K562 (cell line): ENCODE measurements at regions not wholly inside any gene's neighbourhood (a gene's known extent, or its start where the extent isn't known, plus 50 kb on each side); places are given as distances from the start of the nearest gene placed in this dataset.

Source experiments
- ATAC-seq: fragments of 200-7000 bp; cut with Tn5 transposase; 3 replicates; pipeline ENCODE4 v1.9.1; 2020; ENCODE audit warnings: moderate library complexity
- BruUV-seq: library from RNA; stranded (reverse); fragments of 400-500 nt; replicated peaks from 2 replicates; lab custom pipeline; 2021; lab: Mats Ljungman, UMichigan
- CTCF ChIA-PET: fragments of 300-600 bp; formaldehyde crosslinking; extraction: SDS; loops from one replicate; lab custom pipeline; 2021; ENCODE audit warnings: low intra/inter-chr PET ratio; lab: Yijun Ruan, JAX
- POLR2A ChIA-PET: fragments of 300-600, 350-650 bp; sonication (Branson Sonifier 250); formaldehyde crosslinking; extraction: SDS; loops from one replicate; lab custom pipeline; 2021; ENCODE audit warnings: antibody characterized with exemption, inconsistent platforms; lab: Yijun Ruan, JAX
- DNase-seq, 4 experiments: peaks; one replicate each; pipeline versions ENCODE4 v3.0.0 to v3.0.0-alpha.2; 2011 to 2018; ENCODE audit warnings: low spot score in 3 of 4, mixed read lengths in 3 of 4; ENCODE audit errors: extremely low read depth in 1 of 4
- FAIRE-seq: peaks from 2 replicates; lab custom pipeline; 2011; peaks lifted over from hg19 to GRCh38; lab: Jason Lieb, UNC
- H2AFZ ChIP-seq: 2 replicates; pipeline ENCODE4 v1.6.0; 2011; ENCODE audit warnings: low read depth, low read length, control low read depth, inconsistent platforms
- H3K27ac ChIP-seq: fragments of 200-600 bp; 3 replicates; pipeline ENCODE4 v1.8.0; 2011; ENCODE audit warnings: low read depth, mild to moderate bottlenecking, control low read depth, inconsistent platforms, low read length, moderate library complexity, mixed read lengths; ENCODE audit errors: extremely low read depth
- H3K27me3 ChIP-seq, 2 experiments: fragments of 300-600 bp in 1 of 2; 2 replicates in 1 of 2; 3 replicates in 1 of 2; pipeline versions ENCODE4 v1.6.0 to v1.8.0; 2011; ENCODE audit warnings: inconsistent platforms in 2 of 2, low read length in 2 of 2, mild to moderate bottlenecking in 1 of 2, mixed read lengths in 1 of 2, moderate library complexity in 1 of 2; ENCODE audit not compliant: control insufficient read depth in 2 of 2, insufficient read depth in 2 of 2
- H3K36me3 ChIP-seq: fragments of 300-600 bp; 3 replicates; pipeline ENCODE4 v1.8.0; 2011; ENCODE audit warnings: mild to moderate bottlenecking, low read length, inconsistent platforms; ENCODE audit not compliant: control insufficient read depth, insufficient read depth
- H3K4me1 ChIP-seq, 2 experiments: fragments of 200-600 bp in 1 of 2; replicated peaks in 1 of 2; 2 replicates in 1 of 2; 3 replicates in 1 of 2; pipeline versions ENCODE4 v1.5.1 to v1.8.0; 2011; ENCODE audit warnings: inconsistent platforms in 2 of 2, low read length in 2 of 2, mild to moderate bottlenecking in 1 of 2, mixed read lengths in 1 of 2, moderate library complexity in 1 of 2; ENCODE audit not compliant: control insufficient read depth in 2 of 2, insufficient read depth in 2 of 2
- H3K4me2 ChIP-seq: 2 replicates; pipeline ENCODE4 v1.6.1; 2011; ENCODE audit warnings: low read length, control low read depth, inconsistent platforms, mixed read lengths; ENCODE audit not compliant: insufficient read depth
- H3K4me3 ChIP-seq: fragments of 200-600 bp; sonication (generic), shearing (Covaris generic); 2 replicates; pipeline ENCODE4 v1.5.1; 2016; ENCODE audit warnings: control low read depth, inconsistent platforms
- H3K79me2 ChIP-seq: fragments of 200-600 bp; 3 replicates; pipeline ENCODE4 v1.8.0; 2011; ENCODE audit warnings: low read length, inconsistent platforms; ENCODE audit not compliant: control insufficient read depth, insufficient read depth
- H3K9ac ChIP-seq, 2 experiments: 2 replicates each; pipeline versions ENCODE4 v1.6.0 to v1.6.1; 2011; ENCODE audit warnings: low read depth in 2 of 2, low read length in 2 of 2, control low read depth in 1 of 2, inconsistent platforms in 1 of 2, mild to moderate bottlenecking in 1 of 2, mixed read lengths in 1 of 2; ENCODE audit not compliant: insufficient read depth in 1 of 2
- H3K9me1 ChIP-seq: one replicate; pipeline ENCODE4 v1.6.0; 2011; ENCODE audit warnings: inconsistent platforms, mild to moderate bottlenecking, low read length, moderate library complexity; ENCODE audit not compliant: control insufficient read depth, insufficient read depth
- H3K9me3 ChIP-seq: replicated peaks from 2 replicates; pipeline ENCODE4 v1.5.1; 2011; ENCODE audit warnings: low read depth, low read length, inconsistent platforms; ENCODE audit not compliant: control insufficient read depth, insufficient read depth
- H4K20me1 ChIP-seq: replicated peaks from 2 replicates; pipeline ENCODE4 v1.6.1; 2011; ENCODE audit warnings: low read length, inconsistent platforms, mixed read lengths; ENCODE audit not compliant: control insufficient read depth, insufficient read depth
- BHLHE40 ChIP-seq: IDR thresholded peaks from 2 replicates; pipeline ENCODE4 v1.6.1; 2011; ENCODE audit warnings: low read length, improper control_type of control experiment
- GATA2 ChIP-seq: sonication (generic); formaldehyde crosslinking; IDR thresholded peaks from 2 replicates; pipeline ENCODE4 v1.4.0; 2020; ENCODE audit warnings: mild to moderate bottlenecking, missing genetic modification reagents
- NCOR1 ChIP-seq: fragments of 450-650 bp; IDR thresholded peaks from 2 replicates; pipeline ENCODE4 v1.6.1; 2016; ENCODE audit warnings: mild to moderate bottlenecking, moderate library complexity
- NFATC3 ChIP-seq: fragments of 450-650 bp; IDR thresholded peaks from 2 replicates; pipeline ENCODE4 v1.6.1; 2017; ENCODE audit warnings: mild to moderate bottlenecking
- PCBP2 ChIP-seq: fragments of 200-400 bp; formaldehyde crosslinking; IDR thresholded peaks from 2 replicates; pipeline ENCODE4 v1.6.1; 2018; ENCODE audit warnings: low read length, low read depth, mild to moderate bottlenecking, moderate library complexity; ENCODE audit not compliant: poor library complexity, severe bottlenecking
- PHB2 ChIP-seq: fragments of 450-650 bp; IDR thresholded peaks from 2 replicates; pipeline ENCODE4 v1.6.1; 2017; ENCODE audit warnings: low read depth
- SP1 ChIP-seq: sonication (generic); formaldehyde crosslinking; IDR thresholded peaks from 2 replicates; pipeline ENCODE4 v1.8.1; 2022; ENCODE audit warnings: mild to moderate bottlenecking, missing genetic modification reagents
- SPI1 ChIP-seq: IDR thresholded peaks from 2 replicates; pipeline ENCODE4 v1.6.1; 2011; ENCODE audit warnings: low read depth, low read length, control low read depth, borderline replicate concordance
- UBTF ChIP-seq, 2 experiments: IDR thresholded peaks; 2 replicates each; pipeline ENCODE4 v1.6.1; 2012; ENCODE audit warnings: improper control_type of control experiment in 2 of 2, low read depth in 2 of 2, low read length in 2 of 2, borderline replicate concordance in 1 of 2
- ZNF41 ChIP-seq: fragments of 250-450 bp; sonication (Bioruptor Pico); conservative IDR thresholded peaks from 2 replicates; pipeline ENCODE4 v1.4.0; 2020; ENCODE audit warnings: mild to moderate bottlenecking
- WGBS: fragments of 100-300 bp; shearing (Covaris generic); methylation state at CpG from one replicate; pipeline ENCODE4 v1.1.6; 2016; ENCODE audit warnings: low coverage, mixed read lengths; ENCODE audit not compliant: insufficient coverage; ENCODE audit errors: missing lambda C conversion rate; 5-methylcytosine and 5-hydroxymethylcytosine counted together
- in situ Hi-C: fragments of 300-500 bp; cut with MboI; formaldehyde crosslinking; loops from 4 replicates; pipeline ENCODE4 v1.15.0; 2018; ENCODE audit warnings: inconsistent platforms, mixed read lengths
- intact Hi-C: fragments of 100-400 bp; cut with micrococcal nuclease; formaldehyde crosslinking; loops from 2 replicates; pipeline ENCODE4 v1.14.2; 2022

GRCh38 chrX:131621650-131622049 lies 77.8 kb downstream of the OR13H1 start:
- Histone ChIP-seq H3K9me3 (no peaks in the 10 kb centered on the region), H2AFZ (no peak overlapping the region), H3K4me1 (no peaks in the 10 kb centered on the region), H3K9ac (no peak overlapping the region), H3K36me3 (no peaks in the 10 kb centered on the region), H3K79me2 (no peaks in the 10 kb centered on the region), H3K4me2 (no peak overlapping the region), H3K27me3 (no peaks in the 10 kb centered on the region), H3K27ac (no peak overlapping the region), H3K4me3 (no peak overlapping the region), H4K20me1 (no peaks in the 10 kb centered on the region), H3K9me1 (no peaks in the 10 kb centered on the region)
- no peak for DNase-seq
- TF ChIP-seq BHLHE40 (no peak), GATA2 (CRISPR knock-in tag) (no peak), ZNF41 (no peak), PCBP2 (no peak), UBTF (IDR thresholded peaks at IDR 0.05; ENCODE audit: borderline replicate concordance in 1 of 2, low read depth in 2 of 2, low read length in 2 of 2) (no peak), PHB2 (no peak), SPI1 (no peak), SP1 (CRISPR knock-in tag) (no peak), NFATC3 (no peak), NCOR1 (no peak)
- intact Hi-C loops, result no loop called here
- in situ Hi-C loops, result no loop called here
- ChIA-PET POLR2A (no interaction called here), CTCF (no interaction called here)
- no peak for FAIRE-seq
- 0% methylated on average over 1 of the region's 1 CpG for WGBS
- no TSS peak for BruUV-seq
- ATAC-seq, result no peak
